Uterus (tissue), 2 donors: ENCODE measurements at regions not wholly inside any gene's neighbourhood (a gene's known extent, or its start where the extent isn't known, plus 50 kb on each side); places are given as distances from the start of the nearest gene placed in this dataset.
"Not testable (repeated sequence)": the region's sequence is repeated elsewhere in the genome, so short reads cannot be mapped to it uniquely, and the experiment has no call there.

Experiments
- CTCF ChIP-seq, 4 experiments: fragments of 200-600 bp in 2 of 4; fragments of 450-650 bp in 2 of 4; sonication (generic) in 2 of 4; IDR thresholded peaks; one replicate each; pipeline ENCODE4 v1.5.1; 2016 to 2019; ENCODE audit warnings: antibody characterized with exemption in 4 of 4, mild to moderate bottlenecking in 2 of 4, moderate library complexity in 1 of 4
- POLR2A ChIP-seq, 2 donors: fragments of 450-650 bp; IDR thresholded peaks; one replicate each; pipeline ENCODE4 v1.6.1; 2016; ENCODE audit warnings: antibody characterized with exemption in 2 of 2, mild to moderate bottlenecking in 1 of 2, moderate library complexity in 1 of 2

DNA sequence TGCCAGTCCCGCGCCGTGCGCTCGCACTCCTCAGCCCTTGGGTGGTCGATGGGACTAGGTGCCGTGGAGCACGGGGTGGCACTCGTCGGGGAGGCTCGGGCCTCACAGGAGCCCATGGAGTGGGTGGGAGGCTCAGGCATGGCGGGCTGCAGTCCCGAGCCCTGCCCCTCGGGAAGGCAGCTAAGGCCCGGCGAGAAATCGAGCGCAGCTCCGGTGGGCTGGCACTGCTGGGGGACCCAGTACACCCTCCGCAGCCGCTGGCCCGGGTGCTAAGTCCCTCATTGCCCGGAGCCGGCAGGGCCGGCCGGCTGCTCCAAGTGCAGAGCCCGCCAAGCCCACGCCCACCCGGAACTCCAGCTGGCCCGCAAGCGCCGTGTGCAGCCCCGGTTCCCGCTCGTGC, 756.9 kb upstream of the SOX11 start:
- TF ChIP-seq CTCF, POLR2A (IDR thresholded peaks at IDR 0.05): not testable (repeated sequence)
